ENCODE measurements at regions not wholly inside any gene's neighbourhood (a gene's known extent, or its start where the extent isn't known, plus 50 kb on each side); places are given as distances from the start of the nearest gene placed in this dataset.

DNA sequence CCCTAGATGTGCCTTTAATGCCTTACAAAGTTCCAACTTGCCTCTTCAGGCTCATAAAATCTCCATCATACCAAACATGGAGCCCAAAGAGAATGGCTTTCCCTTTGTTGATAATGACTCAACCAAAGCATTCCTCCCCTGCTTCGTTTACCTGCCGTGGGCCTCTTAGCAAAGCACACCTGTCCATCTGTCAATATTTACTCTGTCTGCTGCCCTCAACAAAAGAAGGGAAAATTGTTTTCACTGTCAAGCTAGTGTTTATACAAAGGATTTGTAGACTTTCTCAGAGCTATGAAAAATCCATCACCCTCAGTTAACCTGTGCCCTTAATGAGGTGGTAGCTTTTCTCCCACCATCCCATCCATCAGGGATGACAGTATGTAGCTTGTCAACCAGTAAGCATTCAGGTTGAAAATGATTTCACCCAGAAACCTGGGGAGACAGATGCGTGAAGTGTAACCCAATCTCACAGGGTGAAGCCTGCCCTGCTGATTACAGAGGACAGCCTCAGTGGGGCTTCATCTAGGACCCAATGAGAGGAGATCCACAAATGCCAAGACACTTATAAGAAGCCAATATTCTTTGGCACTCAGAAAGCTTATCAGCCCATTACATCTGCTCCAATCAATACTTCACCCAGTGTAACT, 278.1 kb downstream of the NUAK1 start:
- no peaks in the 10 kb centered on the region for H3K27me3 ChIP-seq
- no peak overlapping the region for H3K27ac ChIP-seq
- H3K9me3 ChIP-seq = no peaks in the 10 kb centered on the region
- DNase-seq (ENCODE audit: extremely low spot score in 2 of 2) = no peak
- H3K36me3 ChIP-seq = no peaks in the 10 kb centered on the region
- intact Hi-C loops (cut with DNase I) = no loop called here
- H3K4me3 ChIP-seq = no peak overlapping the region
- TF ChIP-seq, protein P1, sequence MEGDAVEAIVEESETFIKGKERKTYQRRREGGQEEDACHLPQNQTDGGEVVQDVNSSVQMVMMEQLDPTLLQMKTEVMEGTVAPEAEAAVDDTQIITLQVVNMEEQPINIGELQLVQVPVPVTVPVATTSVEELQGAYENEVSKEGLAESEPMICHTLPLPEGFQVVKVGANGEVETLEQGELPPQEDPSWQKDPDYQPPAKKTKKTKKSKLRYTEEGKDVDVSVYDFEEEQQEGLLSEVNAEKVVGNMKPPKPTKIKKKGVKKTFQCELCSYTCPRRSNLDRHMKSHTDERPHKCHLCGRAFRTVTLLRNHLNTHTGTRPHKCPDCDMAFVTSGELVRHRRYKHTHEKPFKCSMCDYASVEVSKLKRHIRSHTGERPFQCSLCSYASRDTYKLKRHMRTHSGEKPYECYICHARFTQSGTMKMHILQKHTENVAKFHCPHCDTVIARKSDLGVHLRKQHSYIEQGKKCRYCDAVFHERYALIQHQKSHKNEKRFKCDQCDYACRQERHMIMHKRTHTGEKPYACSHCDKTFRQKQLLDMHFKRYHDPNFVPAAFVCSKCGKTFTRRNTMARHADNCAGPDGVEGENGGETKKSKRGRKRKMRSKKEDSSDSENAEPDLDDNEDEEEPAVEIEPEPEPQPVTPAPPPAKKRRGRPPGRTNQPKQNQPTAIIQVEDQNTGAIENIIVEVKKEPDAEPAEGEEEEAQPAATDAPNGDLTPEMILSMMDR (IDR thresholded peaks at IDR 0.05) = no peak
- TF ChIP-seq POLR2A (IDR thresholded peaks at IDR 0.05) (no peak), POLR2AphosphoS5 (IDR thresholded peaks at IDR 0.05; ENCODE audit: insufficient read depth in 1 of 2, low read depth in 1 of 2) (no peak)
- H3K4me1 ChIP-seq = peaks cover 5% of the 10 kb centered on the region

DNA sequence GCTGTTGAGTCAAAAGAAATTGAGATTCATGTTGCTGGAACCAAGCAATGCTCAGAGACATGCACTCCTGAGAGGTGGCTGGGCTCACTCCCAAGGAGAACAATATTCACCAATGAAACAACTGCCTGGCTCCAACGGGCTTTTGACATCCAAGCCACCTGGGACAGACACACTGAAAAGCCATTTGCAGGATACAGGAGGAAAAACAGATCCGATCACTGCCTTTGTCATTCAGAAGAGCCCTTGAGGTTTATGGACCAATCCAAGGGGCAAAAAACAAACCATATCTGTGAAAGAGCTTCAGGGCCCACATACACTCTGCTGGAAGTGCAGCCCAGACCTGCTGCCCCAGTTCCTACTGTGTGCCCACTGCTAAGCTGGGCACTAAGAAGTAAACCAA, 277.5 kb downstream of the NUAK1 start:
- TF ChIP-seq, protein P1 (IDR thresholded peaks at IDR 0.05) = no peak
- TF ChIP-seq POLR2AphosphoS5 (IDR thresholded peaks at IDR 0.05; ENCODE audit: insufficient read depth in 1 of 2, low read depth in 1 of 2) (no peak), POLR2A (IDR thresholded peaks at IDR 0.05) (no peak)
- H3K36me3 ChIP-seq = no peaks in the 10 kb centered on the region
- H3K4me1 ChIP-seq = no peaks in the 10 kb centered on the region
- H3K9me3 ChIP-seq = no peaks in the 10 kb centered on the region
- no peak overlapping the region for H3K4me3 ChIP-seq
- no peaks in the 10 kb centered on the region for H3K27me3 ChIP-seq
- H3K27ac ChIP-seq = no peak overlapping the region
- intact Hi-C loops (cut with DNase I) = no loop called here
- no peak for DNase-seq (ENCODE audit: extremely low spot score in 2 of 2)

DNA sequence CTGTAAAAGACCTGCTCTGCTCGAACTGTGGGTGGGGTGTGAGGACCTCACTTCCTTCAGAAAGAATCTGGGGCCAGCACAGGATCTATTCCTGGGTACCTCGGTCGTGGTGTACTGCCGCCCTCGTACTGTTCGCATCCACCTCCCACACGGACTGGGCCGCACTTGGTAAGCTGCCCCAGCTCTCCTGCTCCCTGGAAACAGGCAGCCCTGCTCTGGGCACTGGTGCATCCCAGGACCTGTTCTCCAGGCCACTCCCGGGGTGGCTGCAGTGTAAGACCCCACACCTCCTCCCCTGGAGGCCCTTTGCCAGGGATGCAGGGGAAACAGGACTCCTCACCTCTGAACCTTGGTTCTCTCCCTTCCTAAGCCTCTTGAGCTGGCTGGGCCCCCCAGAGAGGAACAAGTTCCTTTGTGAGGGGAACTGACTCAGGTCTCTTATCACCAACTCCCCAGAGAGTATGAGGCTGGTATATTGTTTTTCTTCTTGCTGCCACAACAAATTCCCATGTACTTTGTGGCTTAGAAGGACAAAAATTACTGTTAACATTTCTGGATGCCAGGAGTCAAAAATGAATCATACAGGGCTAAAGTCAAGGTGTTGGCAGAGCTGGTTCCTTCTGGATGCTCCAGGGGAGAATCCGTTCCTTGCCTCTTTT, 276.5 kb downstream of the NUAK1 start:
- Histone ChIP-seq H3K27ac (no peak overlapping the region), H3K4me1 (no peaks in the 10 kb centered on the region), H3K4me3 (no peak overlapping the region), H3K36me3 (no peaks in the 10 kb centered on the region), H3K27me3 (no peaks in the 10 kb centered on the region), H3K9me3 (no peaks in the 10 kb centered on the region)
- no peak for DNase-seq (ENCODE audit: extremely low spot score in 2 of 2)
- intact Hi-C loops (cut with DNase I) = no loop called here
- no peak for TF ChIP-seq POLR2AphosphoS5 (IDR thresholded peaks at IDR 0.05; ENCODE audit: insufficient read depth in 1 of 2, low read depth in 1 of 2)
- TF ChIP-seq, protein P1 (IDR thresholded peaks at IDR 0.05) = no peak
- TF ChIP-seq POLR2A (IDR thresholded peaks at IDR 0.05) = no peak

DNA sequence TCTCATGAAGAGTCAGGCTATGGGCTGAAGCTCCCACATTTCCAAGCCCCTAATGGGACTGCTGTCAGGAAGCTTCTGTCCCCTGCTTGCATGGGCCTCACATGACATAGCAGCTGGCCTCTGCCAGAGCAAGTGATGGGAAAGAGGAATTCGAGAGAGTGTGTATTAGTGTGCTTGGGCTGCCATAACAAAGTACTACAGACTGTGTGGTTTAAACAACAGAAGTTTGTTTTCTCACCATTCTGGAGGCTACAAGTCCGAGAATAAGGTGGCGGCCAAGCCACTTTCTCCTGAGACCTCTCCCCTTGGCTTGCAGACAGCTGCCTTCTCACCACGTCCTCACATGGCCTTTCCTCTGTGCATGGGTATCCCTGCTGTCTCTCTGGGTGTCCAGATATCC, 274.4 kb downstream of the NUAK1 start:
- no peak for TF ChIP-seq POLR2AphosphoS5 (IDR thresholded peaks at IDR 0.05; ENCODE audit: insufficient read depth in 1 of 2, low read depth in 1 of 2)
- no peak for TF ChIP-seq POLR2A (IDR thresholded peaks at IDR 0.05)
- TF ChIP-seq, protein P1 (IDR thresholded peaks at IDR 0.05) = no peak
- Histone ChIP-seq H3K4me3 (no peak overlapping the region), H3K4me1 (no peaks in the 10 kb centered on the region), H3K36me3 (no peaks in the 10 kb centered on the region), H3K9me3 (no peaks in the 10 kb centered on the region), H3K27ac (no peak overlapping the region), H3K27me3 (no peaks in the 10 kb centered on the region)
- intact Hi-C loops (cut with DNase I) = no loop called here
- no peak for DNase-seq (ENCODE audit: extremely low spot score in 2 of 2)

DNA sequence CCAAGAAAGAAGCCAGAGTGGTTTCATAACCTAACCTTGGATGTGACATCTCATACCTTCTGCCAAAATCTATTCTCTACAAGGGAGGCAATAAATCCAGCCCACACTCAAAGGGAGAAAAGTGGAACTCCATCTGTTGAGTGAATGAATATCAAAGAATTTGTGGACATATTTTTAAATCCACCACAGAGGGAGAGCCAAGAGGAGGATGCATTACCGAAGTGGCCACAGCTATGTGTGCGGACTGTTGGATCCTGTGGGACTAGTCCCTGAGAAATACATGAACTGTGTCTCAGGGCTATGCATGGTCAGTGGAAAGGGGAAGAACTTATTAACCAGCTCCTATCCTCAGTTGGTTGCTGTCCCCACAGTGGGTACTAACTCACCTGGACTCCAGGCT, 273.9 kb downstream of the NUAK1 start:
- Histone ChIP-seq H3K27ac (no peak overlapping the region), H3K36me3 (no peaks in the 10 kb centered on the region), H3K4me1 (no peaks in the 10 kb centered on the region), H3K9me3 (no peaks in the 10 kb centered on the region), H3K4me3 (no peak overlapping the region), H3K27me3 (no peaks in the 10 kb centered on the region)
- no peak for DNase-seq (ENCODE audit: extremely low spot score in 2 of 2)
- intact Hi-C loops (cut with DNase I) = no loop called here
- TF ChIP-seq POLR2A (IDR thresholded peaks at IDR 0.05) = no peak
- no peak for TF ChIP-seq POLR2AphosphoS5 (IDR thresholded peaks at IDR 0.05; ENCODE audit: insufficient read depth in 1 of 2, low read depth in 1 of 2)
- TF ChIP-seq, protein P1 (IDR thresholded peaks at IDR 0.05) = no peak
